H1 (cell line): ENCODE measurements at regions not wholly inside any gene's neighbourhood (a gene's known extent, or its start where the extent isn't known, plus 50 kb on each side); places are given as distances from the start of the nearest gene placed in this dataset.

Source experiments
- CTCF ChIA-PET: fragments of 300-600 bp; sonication (Branson Sonifier 250); formaldehyde crosslinking; loops from one replicate; lab custom pipeline; 2021; ENCODE audit not compliant: partially characterized antibody; lab: Charles Lee
- POLR2A ChIA-PET: fragments of 300-600 bp; sonication (Branson Sonifier 250); formaldehyde crosslinking; loops from one replicate; lab custom pipeline; 2021; ENCODE audit warnings: inconsistent platforms; ENCODE audit not compliant: partially characterized antibody; lab: Charles Lee
- DNase-seq, 2 experiments: peaks; one replicate each; pipeline versions ENCODE4 v3.0.0 to v3.0.0-alpha.2; 2010 to 2022; ENCODE audit warnings: low spot score in 2 of 2, low read depth in 1 of 2, mixed read lengths in 1 of 2
- FAIRE-seq: peaks from 2 replicates; lab custom pipeline; 2011; peaks lifted over from hg19 to GRCh38; lab: Jason Lieb, UNC
- H2AFZ ChIP-seq: 2 replicates; pipeline ENCODE4 v1.8.1; 2012; ENCODE audit warnings: low read length, inconsistent platforms
- H2AK5ac ChIP-seq: 2 replicates; pipeline ENCODE4 v1.6.1; 2013; ENCODE audit warnings: low read depth, low read length
- H2BK120ac ChIP-seq: replicated peaks from 2 replicates; pipeline ENCODE3; 2013; ENCODE audit warnings: low read depth, low read length, inconsistent platforms
- H2BK12ac ChIP-seq: 2 replicates; pipeline ENCODE4 v1.6.1; 2013; ENCODE audit warnings: low read depth, low read length
- H2BK15ac ChIP-seq: 2 replicates; pipeline ENCODE4 v1.6.1; 2013; ENCODE audit warnings: low read length
- H2BK20ac ChIP-seq: 2 replicates; pipeline ENCODE4 v1.6.1; 2013; ENCODE audit warnings: low read length
- H2BK5ac ChIP-seq: 2 replicates; pipeline ENCODE4 v1.6.1; 2013; ENCODE audit warnings: low read depth, low read length
- H3K14ac ChIP-seq: 2 replicates; pipeline ENCODE4 v1.6.1; 2013; ENCODE audit warnings: inconsistent platforms; ENCODE audit not compliant: insufficient read length
- H3K18ac ChIP-seq: 2 replicates; pipeline ENCODE4 v1.6.1; 2013; ENCODE audit warnings: low read length; ENCODE audit errors: extremely low read depth
- H3K23ac ChIP-seq: 2 replicates; pipeline ENCODE4 v1.6.1; 2013; ENCODE audit warnings: inconsistent platforms; ENCODE audit not compliant: insufficient read length
- H3K23me2 ChIP-seq: 2 replicates; pipeline ENCODE4 v1.6.1; 2013; ENCODE audit warnings: low read depth, low read length
- H3K27ac ChIP-seq: 2 replicates; pipeline ENCODE4 v1.6.1; 2011; ENCODE audit warnings: low read depth, low read length, inconsistent platforms
- H3K27me3 ChIP-seq, 4 experiments: replicated peaks in 1 of 4; 1 replicate in 1 of 4; 2 replicates in 3 of 4; pipeline versions ENCODE4 v1.6.1 to v1.8.1; 2011 to 2013; ENCODE audit warnings: low read length in 3 of 4, mild to moderate bottlenecking in 3 of 4, inconsistent platforms in 2 of 4, mixed read lengths in 2 of 4, moderate library complexity in 1 of 4; ENCODE audit not compliant: control insufficient read depth in 3 of 4, insufficient read depth in 3 of 4; ENCODE audit errors: extremely low read depth in 1 of 4
- H3K36me3 ChIP-seq, 4 experiments: 2 replicates each; pipeline versions ENCODE4 v1.6.1 to v1.8.1; 2011 to 2013; ENCODE audit warnings: mild to moderate bottlenecking in 4 of 4, low read length in 3 of 4, moderate library complexity in 2 of 4, control low read depth in 1 of 4, inconsistent platforms in 1 of 4; ENCODE audit not compliant: insufficient read depth in 4 of 4, control insufficient read depth in 2 of 4
- H3K4ac ChIP-seq: replicated peaks from 2 replicates; pipeline ENCODE3; 2013; ENCODE audit warnings: low read length, low read depth, mixed read lengths, inconsistent platforms; ENCODE audit not compliant: insufficient read length
- H3K4me1 ChIP-seq, 4 experiments: replicated peaks in 1 of 4; 1 replicate in 1 of 4; 2 replicates in 3 of 4; pipeline versions ENCODE4 v1.6.1 to v1.8.1; 2011 to 2013; ENCODE audit warnings: low read length in 3 of 4, inconsistent platforms in 2 of 4, mixed read lengths in 1 of 4; ENCODE audit not compliant: insufficient read depth in 4 of 4, control insufficient read depth in 3 of 4
- H3K4me2 ChIP-seq, 2 experiments: 2 replicates each; pipeline versions ENCODE4 v1.6.1 to v1.8.1; 2011 to 2013; ENCODE audit warnings: low read depth in 2 of 2, low read length in 2 of 2, control low read depth in 1 of 2, inconsistent platforms in 1 of 2, mild to moderate bottlenecking in 1 of 2; ENCODE audit not compliant: insufficient read depth in 1 of 2
- H3K4me3 ChIP-seq, 4 experiments: fragments of 200-600, 300-600 bp in 1 of 4; sonication (generic), shearing (Covaris generic), sonication (Bioruptor Twin) in 1 of 4; 2 replicates each; pipeline versions ENCODE4 v1.5.1 to v1.8.1; 2011 to 2016; ENCODE audit warnings: low read length in 4 of 4, low read depth in 3 of 4, control low read depth in 2 of 4, inconsistent platforms in 2 of 4, mild to moderate bottlenecking in 2 of 4, mixed read lengths in 1 of 4, moderate library complexity in 1 of 4; ENCODE audit not compliant: insufficient read depth in 2 of 4; ENCODE audit errors: extremely low read depth in 1 of 4
- H3K56ac ChIP-seq: replicated peaks from 2 replicates; pipeline ENCODE3; 2013; ENCODE audit warnings: low read depth, mild to moderate bottlenecking, mixed read lengths, low read length, inconsistent platforms; ENCODE audit not compliant: insufficient read length
- H3K79me1 ChIP-seq: 2 replicates; pipeline ENCODE4 v1.6.1; 2013; ENCODE audit warnings: low read depth, low read length, control low read depth
- H3K79me2 ChIP-seq, 2 experiments: 2 replicates each; pipeline versions ENCODE4 v1.6.1 to v1.8.1; 2012 to 2013; ENCODE audit warnings: low read length in 2 of 2, mild to moderate bottlenecking in 2 of 2, inconsistent platforms in 1 of 2; ENCODE audit not compliant: insufficient read depth in 2 of 2, control insufficient read depth in 1 of 2
- H3K9ac ChIP-seq, 4 experiments: replicated peaks in 1 of 4; 1 replicate in 1 of 4; 2 replicates in 3 of 4; pipeline versions ENCODE4 v1.6.1 to v1.8.1; 2011 to 2013; ENCODE audit warnings: low read depth in 3 of 4, low read length in 3 of 4, control low read depth in 2 of 4, mild to moderate bottlenecking in 2 of 4, moderate library complexity in 2 of 4, inconsistent platforms in 1 of 4; ENCODE audit errors: extremely low read depth in 1 of 4
- H3K9me3 ChIP-seq, 2 experiments: 2 replicates each; pipeline versions ENCODE4 v1.6.1 to v1.8.1; 2012 to 2013; ENCODE audit warnings: mild to moderate bottlenecking in 2 of 2, moderate library complexity in 2 of 2, control low read depth in 1 of 2, inconsistent platforms in 1 of 2, low read depth in 1 of 2, low read length in 1 of 2, mixed read lengths in 1 of 2; ENCODE audit not compliant: insufficient read depth in 2 of 2
- H4K20me1 ChIP-seq, 2 experiments: replicated peaks in 1 of 2; 2 replicates each; pipeline versions ENCODE3 to v1.8.1; 2011 to 2013; ENCODE audit warnings: inconsistent platforms in 2 of 2, low read length in 2 of 2, mild to moderate bottlenecking in 1 of 2; ENCODE audit not compliant: insufficient read depth in 2 of 2, control insufficient read depth in 1 of 2
- H4K5ac ChIP-seq: 2 replicates; pipeline ENCODE4 v1.6.1; 2013; ENCODE audit warnings: low read length, low read depth, mixed read lengths, inconsistent platforms; ENCODE audit not compliant: insufficient read length
- H4K8ac ChIP-seq: 2 replicates; pipeline ENCODE4 v1.8.0; 2013; ENCODE audit warnings: mild to moderate bottlenecking, moderate library complexity, low read length, inconsistent platforms; ENCODE audit not compliant: insufficient read depth; ENCODE audit errors: extremely low read depth
- H4K91ac ChIP-seq: replicated peaks from 2 replicates; pipeline ENCODE3; 2013; ENCODE audit warnings: low read length, mixed read lengths, inconsistent platforms; ENCODE audit not compliant: insufficient read length
- ASH2L ChIP-seq: fragments of 200-600, 300-600 bp; sonication (generic); IDR thresholded peaks from one replicate; pipeline ENCODE4 v1.7.1; 2017; ENCODE audit warnings: low read length
- GABPA ChIP-seq: IDR thresholded peaks from 2 replicates; pipeline ENCODE4 v1.6.1; 2011; ENCODE audit warnings: mild to moderate bottlenecking, low read length, moderate library complexity, borderline replicate concordance; ENCODE audit not compliant: insufficient read depth
- JUND ChIP-seq: IDR thresholded peaks from 2 replicates; pipeline ENCODE4 v1.6.1; 2011; ENCODE audit warnings: mild to moderate bottlenecking, improper control_type of control experiment, low read length
- KDM1A ChIP-seq: fragments of 200-600, 300-600 bp; sonication (generic); IDR thresholded peaks from 2 replicates; pipeline ENCODE4 v1.7.1; 2016; ENCODE audit warnings: mild to moderate bottlenecking, low read length, borderline replicate concordance
- NRF1 ChIP-seq: IDR thresholded peaks from 2 replicates; pipeline ENCODE4 v1.6.1; 2011; ENCODE audit warnings: mild to moderate bottlenecking, low read depth, low read length, improper control_type of control experiment
- PHF8 ChIP-seq: fragments of 200-600 bp; sonication (generic); conservative IDR thresholded peaks from 2 replicates; pipeline ENCODE4 v1.7.1; 2012; ENCODE audit warnings: low read depth, mild to moderate bottlenecking, inconsistent platforms, low read length, moderate library complexity
- RXRA ChIP-seq: IDR thresholded peaks from 2 replicates; pipeline ENCODE4 v1.6.1; 2011; ENCODE audit warnings: low read depth, mild to moderate bottlenecking, low read length, moderate library complexity; ENCODE audit not compliant: insufficient read depth
- SAP30 ChIP-seq: fragments of 300-600 bp; sonication (generic); IDR thresholded peaks from 2 replicates; pipeline ENCODE4 v1.7.1; 2012; ENCODE audit warnings: low read length, moderate library complexity, mild to moderate bottlenecking, inconsistent platforms; ENCODE audit not compliant: insufficient read depth, insufficient replicate concordance
- SIN3A ChIP-seq, 2 experiments: IDR thresholded peaks in 1 of 2; conservative IDR thresholded peaks in 1 of 2; 2 replicates each; pipeline ENCODE4 v1.6.1; 2011 to 2012; ENCODE audit warnings: low read length in 2 of 2, improper control_type of control experiment in 1 of 2, low read depth in 1 of 2, mild to moderate bottlenecking in 1 of 2
- SIRT6 ChIP-seq: IDR thresholded peaks from one replicate; pipeline ENCODE4 v1.7.1; 2012; ENCODE audit warnings: low read length, inconsistent platforms
- TBP ChIP-seq: IDR thresholded peaks from 2 replicates; pipeline ENCODE4 v1.6.1; 2011; ENCODE audit warnings: low read depth, low read length, improper control_type of control experiment
- ZNF274 ChIP-seq: IDR thresholded peaks from 2 replicates; pipeline ENCODE4 v1.7.0; 2012; ENCODE audit warnings: low read length, borderline replicate concordance; ENCODE audit errors: extremely low read depth
- TF ChIP-seq, protein P1 (sequence below): IDR thresholded peaks from 2 replicates; pipeline ENCODE4 v1.6.1; 2011; ENCODE audit warnings: low read depth, mild to moderate bottlenecking, low read length; ENCODE audit not compliant: insufficient read depth

- Histone ChIP-seq H3K27ac (no peak overlapping the region), H3K4me2 (no peak overlapping the region), H3K4me3 (no peak overlapping the region), H3K14ac (no peak overlapping the region), H3K79me1 (no peaks in the 10 kb centered on the region), H2BK15ac (no peak overlapping the region), H3K9ac (no peak overlapping the region), H2AK5ac (no peak overlapping the region), H3K4ac (no peak overlapping the region), H3K23me2 (no peaks in the 10 kb centered on the region; the same call in 1 of the 2 replicates), H3K4me1 (peaks cover 0 to 3% (median under 1%) of the 10 kb centered on the region in 4 experiments; a peak in 1 of 7 replicates), H4K20me1 (no peaks in the 10 kb centered on the region), H3K56ac (no peak overlapping the region), H3K36me3 (no peaks in the 10 kb centered on the region), H3K18ac (no peak overlapping the region), H2BK5ac (no peak overlapping the region), H3K27me3 (no peaks in the 10 kb centered on the region), H2BK12ac (no peak overlapping the region), H2AFZ (no peak overlapping the region), H3K79me2 (no peaks in the 10 kb centered on the region), H4K91ac (no peak overlapping the region), H2BK120ac (no peak overlapping the region), H4K5ac (no peak overlapping the region), H3K9me3 (no peaks in the 10 kb centered on the region), H4K8ac (no peak overlapping the region), H3K23ac (no peak overlapping the region), H2BK20ac (no peak overlapping the region)
- no peak for FAIRE-seq
- TF ChIP-seq PHF8 (no peak), SIRT6 (no peak), NRF1 (no peak), JUND (no peak), RXRA (no peak), SAP30 (no peak), KDM1A (no peak), GABPA (no peak), TBP (no peak), SIN3A (conservative IDR thresholded peaks at IDR 0.05 in 1 of 2, IDR thresholded peaks at IDR 0.05 in 1 of 2; ENCODE audit: low read depth in 1 of 2, low read length in 2 of 2) (no peak), ASH2L (no peak), ZNF274 (no peak)
- TF ChIP-seq, protein P1, sequence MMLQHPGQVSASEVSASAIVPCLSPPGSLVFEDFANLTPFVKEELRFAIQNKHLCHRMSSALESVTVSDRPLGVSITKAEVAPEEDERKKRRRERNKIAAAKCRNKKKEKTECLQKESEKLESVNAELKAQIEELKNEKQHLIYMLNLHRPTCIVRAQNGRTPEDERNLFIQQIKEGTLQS, result no peak
- no peak for DNase-seq
- CTCF ChIA-PET, result interaction anchor here (0.6 to 1.0 kb wide), 3 partner anchors 13 to 330 kb away, joined by 3 to 4 read pairs (median 3); no protein-coding TSS in a partner anchor
- POLR2A ChIA-PET, result no interaction called here
These were observed 674.3 kb upstream of the INTU start for GRCh38 chr4:126958482-126958881.
